IMR-90 (cell line): ENCODE measurements at regions not wholly inside any gene's neighbourhood (a gene's known extent, or its start where the extent isn't known, plus 50 kb on each side); places are given as distances from the start of the nearest gene placed in this dataset.

Experiments used
- ATAC-seq: fragments of 200-7000 bp; cut with Tn5 transposase; 2 replicates; pipeline ENCODE4 v1.9.1; 2020; ENCODE audit warnings: low read depth, mild to moderate bottlenecking, moderate library complexity
- BruUV-seq: library from RNA; stranded (reverse); fragments of 400-500 nt; replicated peaks from 2 replicates; lab custom pipeline; 2021; lab: Mats Ljungman, UMichigan
- CTCF ChIA-PET: fragments of 300-600 bp; formaldehyde crosslinking; extraction: SDS; loops from one replicate; lab custom pipeline; 2021; ENCODE audit warnings: antibody characterized with exemption; lab: Yijun Ruan, JAX
- POLR2A ChIA-PET: fragments of 300-600 bp; sonication (Branson Sonifier 250); formaldehyde crosslinking; loops from one replicate; lab custom pipeline; 2022; ENCODE audit warnings: antibody characterized with exemption; ENCODE audit not compliant: unreplicated experiment; lab: Charles Lee
- DNase-seq: peaks from one replicate; pipeline ENCODE4 v3.0.0; 2013
- H2AFZ ChIP-seq: replicated peaks from 2 replicates; pipeline ENCODE3; 2013; ENCODE audit warnings: low read length, mild to moderate bottlenecking; ENCODE audit not compliant: poor library complexity
- H2AK5ac ChIP-seq: 2 replicates; pipeline ENCODE4 v1.6.1; 2013; ENCODE audit warnings: low read depth, low read length, inconsistent platforms
- H2AK9ac ChIP-seq: replicated peaks from 2 replicates; pipeline ENCODE3; 2013; ENCODE audit warnings: mild to moderate bottlenecking, low read depth, low read length, moderate library complexity; ENCODE audit not compliant: poor library complexity
- H2BK120ac ChIP-seq: 2 replicates; pipeline ENCODE4 v1.6.1; 2013; ENCODE audit warnings: low read depth, low read length, inconsistent platforms
- H2BK15ac ChIP-seq: 3 replicates; pipeline ENCODE4 v1.6.1; 2013; ENCODE audit warnings: low read depth, low read length, inconsistent platforms
- H2BK20ac ChIP-seq: 2 replicates; pipeline ENCODE4 v1.6.1; 2013; ENCODE audit warnings: low read depth, mild to moderate bottlenecking, inconsistent platforms, low read length, moderate library complexity
- H2BK5ac ChIP-seq: 2 replicates; pipeline ENCODE4 v1.6.1; 2013; ENCODE audit warnings: mild to moderate bottlenecking, low read depth, low read length, inconsistent platforms; ENCODE audit not compliant: poor library complexity, severe bottlenecking
- H3K14ac ChIP-seq: replicated peaks from 2 replicates; pipeline ENCODE4 v1.6.1; 2013; ENCODE audit warnings: low read depth, low read length, inconsistent platforms
- H3K18ac ChIP-seq: 2 replicates; pipeline ENCODE4 v1.6.1; 2013; ENCODE audit warnings: low read depth, low read length, control low read depth
- H3K23ac ChIP-seq: 2 replicates; pipeline ENCODE4 v1.6.1; 2013; ENCODE audit warnings: low read depth, low read length, inconsistent platforms
- H3K27ac ChIP-seq: 2 replicates; pipeline ENCODE4 v1.5.1; 2013; ENCODE audit warnings: mild to moderate bottlenecking, control low read depth, low read length; ENCODE audit not compliant: insufficient read depth
- H3K27me3 ChIP-seq: 2 replicates; pipeline ENCODE4 v1.6.1; 2013; ENCODE audit warnings: low read length; ENCODE audit not compliant: control insufficient read depth, insufficient read depth
- H3K36me3 ChIP-seq: 2 replicates; pipeline ENCODE4 v1.6.1; 2013; ENCODE audit warnings: low read length, mixed read lengths; ENCODE audit not compliant: control insufficient read depth, insufficient read depth
- H3K4ac ChIP-seq: 2 replicates; pipeline ENCODE4 v1.6.1; 2013; ENCODE audit warnings: low read depth, low read length, inconsistent platforms
- H3K4me1 ChIP-seq: 2 replicates; pipeline ENCODE4 v1.6.1; 2013; ENCODE audit warnings: low read length, mixed read lengths; ENCODE audit not compliant: control insufficient read depth, insufficient read depth
- H3K4me2 ChIP-seq: 2 replicates; pipeline ENCODE4 v1.6.1; 2013; ENCODE audit warnings: low read depth, mild to moderate bottlenecking, control low read depth, low read length, moderate library complexity
- H3K4me3 ChIP-seq: 2 replicates; pipeline ENCODE4 v1.5.1; 2013; ENCODE audit warnings: low read depth, mild to moderate bottlenecking, control low read depth, low read length, moderate library complexity; ENCODE audit not compliant: insufficient read depth
- H3K56ac ChIP-seq: 2 replicates; pipeline ENCODE4 v1.6.1; 2013; ENCODE audit warnings: low read length, inconsistent platforms; ENCODE audit not compliant: insufficient read depth; ENCODE audit errors: extremely low read depth
- H3K79me1 ChIP-seq, 2 experiments: 2 replicates each; pipeline ENCODE4 v1.6.1; 2013; ENCODE audit warnings: low read length in 2 of 2, inconsistent platforms in 1 of 2, low read depth in 1 of 2
- H3K9ac ChIP-seq: 2 replicates; pipeline ENCODE4 v1.6.1; 2013; ENCODE audit warnings: low read depth, low read length, control low read depth
- H3K9me1 ChIP-seq: 2 replicates; pipeline ENCODE4 v1.6.1; 2013; ENCODE audit warnings: low read length, inconsistent platforms; ENCODE audit not compliant: insufficient read depth
- H3K9me3 ChIP-seq: 2 replicates; pipeline ENCODE4 v1.6.1; 2013; ENCODE audit warnings: low read length; ENCODE audit not compliant: control insufficient read depth, insufficient read depth
- H4K20me1 ChIP-seq: 2 replicates; pipeline ENCODE4 v1.6.1; 2013; ENCODE audit warnings: low read length, inconsistent platforms; ENCODE audit not compliant: insufficient read depth
- H4K5ac ChIP-seq: 2 replicates; pipeline ENCODE4 v1.6.1; 2013; ENCODE audit warnings: mild to moderate bottlenecking, low read depth, low read length, control low read depth
- H4K8ac ChIP-seq, 2 experiments: 2 replicates each; pipeline ENCODE4 v1.6.1; 2013; ENCODE audit warnings: low read depth in 2 of 2, low read length in 2 of 2, control low read depth in 1 of 2, inconsistent platforms in 1 of 2
- H4K91ac ChIP-seq: 2 replicates; pipeline ENCODE4 v1.6.1; 2013; ENCODE audit warnings: low read depth, low read length, inconsistent platforms; ENCODE audit not compliant: insufficient read depth
- BHLHE40 ChIP-seq: fragments of 150-350 bp; IDR thresholded peaks from 2 replicates; pipeline ENCODE4 v1.6.1; 2016; ENCODE audit warnings: mild to moderate bottlenecking, low read depth, low read length
- CEBPB ChIP-seq: IDR thresholded peaks from 2 replicates; pipeline ENCODE4 v1.6.1; 2012; ENCODE audit warnings: low read depth, low read length, improper control_type of control experiment
- CHD1 ChIP-seq: IDR thresholded peaks from 2 replicates; pipeline ENCODE4 v1.6.1; 2012; ENCODE audit warnings: low read depth, low read length, improper control_type of control experiment
- FOS ChIP-seq: fragments of 150-350 bp; IDR thresholded peaks from 2 replicates; pipeline ENCODE4 v1.6.1; 2016; ENCODE audit warnings: low read depth, low read length
- MAFK ChIP-seq: IDR thresholded peaks from 2 replicates; pipeline ENCODE4 v1.6.1; 2012; ENCODE audit warnings: low read depth, low read length, improper control_type of control experiment
- MAZ ChIP-seq: IDR thresholded peaks from 2 replicates; pipeline ENCODE4 v1.6.1; 2012; ENCODE audit warnings: low read depth, mild to moderate bottlenecking, low read length, improper control_type of control experiment, moderate library complexity, borderline replicate concordance
- MXI1 ChIP-seq: IDR thresholded peaks from 2 replicates; pipeline ENCODE4 v1.6.1; 2012; ENCODE audit warnings: low read depth, mild to moderate bottlenecking, low read length, moderate library complexity, borderline replicate concordance
- NFE2L2 ChIP-seq: fragments of 150-350 bp; IDR thresholded peaks from 2 replicates; pipeline ENCODE4 v1.6.1; 2016; ENCODE audit warnings: low read depth, mild to moderate bottlenecking, low read length
- POLR2A ChIP-seq: IDR thresholded peaks from 2 replicates; pipeline ENCODE4 v1.6.1; 2012; ENCODE audit warnings: mild to moderate bottlenecking, low read depth, low read length
- RAD21 ChIP-seq: IDR thresholded peaks from 2 replicates; pipeline ENCODE4 v1.6.1; 2012; ENCODE audit warnings: low read length, improper control_type of control experiment
- RCOR1 ChIP-seq: IDR thresholded peaks from 2 replicates; pipeline ENCODE4 v1.6.1; 2012; ENCODE audit warnings: mild to moderate bottlenecking, low read length, improper control_type of control experiment; ENCODE audit not compliant: insufficient replicate concordance
- RFX5 ChIP-seq: IDR thresholded peaks from 2 replicates; pipeline ENCODE4 v1.8.0; 2012; ENCODE audit warnings: low read depth, mild to moderate bottlenecking, low read length, moderate library complexity
- SMC3 ChIP-seq: fragments of 150-350 bp; IDR thresholded peaks from 2 replicates; pipeline ENCODE4 v1.6.1; 2016; ENCODE audit warnings: low read depth, mild to moderate bottlenecking, antibody characterized with exemption, low read length, moderate library complexity
- WGBS, 2 experiments: methylation state at CpG; one replicate each; pipeline versions ENCODE4 v1.1.5 to v1.1.7; 2013; ENCODE audit warnings: missing lambda C conversion rate in 2 of 2; ENCODE audit not compliant: insufficient read length in 1 of 2; ENCODE audit errors: extremely low coverage in 2 of 2; 5-methylcytosine and 5-hydroxymethylcytosine counted together
- dilution Hi-C: fragments of 300-500 bp; cut with HindIII; formaldehyde crosslinking; loops from one replicate; pipeline ENCODE4 v1.14.3; 2018; ENCODE audit warnings: low sequenced_read_pairs; ENCODE audit not compliant: unreplicated experiment
- in situ Hi-C: fragments of 300-500 bp; cut with MboI; formaldehyde crosslinking; loops from 3 replicates; pipeline ENCODE4 v1.14.3; 2019; ENCODE audit warnings: low sequenced_read_pairs, inconsistent platforms, mixed read lengths
- intact Hi-C: fragments of 100-400 bp; cut with micrococcal nuclease; formaldehyde crosslinking; loops from 2 replicates; pipeline ENCODE4 v1.10.0; 2022
- TF ChIP-seq, protein P1 (sequence below): fragments of 150-350 bp; IDR thresholded peaks from 2 replicates; pipeline ENCODE4 v1.6.1; 2017; ENCODE audit warnings: mild to moderate bottlenecking, antibody characterized with exemption, low read length, low read depth
- TF ChIP-seq, protein P2 (sequence below): conservative IDR thresholded peaks from 2 replicates; pipeline ENCODE4 v1.5.1; 2012; ENCODE audit warnings: mild to moderate bottlenecking, low read depth, low read length, improper control_type of control experiment
- TF ChIP-seq, protein P3 (sequence below): fragments of 150-350 bp; IDR thresholded peaks from 2 replicates; pipeline ENCODE4 v1.6.1; 2016; ENCODE audit warnings: low read depth, mild to moderate bottlenecking, low read length, moderate library complexity, borderline replicate concordance

DNA sequence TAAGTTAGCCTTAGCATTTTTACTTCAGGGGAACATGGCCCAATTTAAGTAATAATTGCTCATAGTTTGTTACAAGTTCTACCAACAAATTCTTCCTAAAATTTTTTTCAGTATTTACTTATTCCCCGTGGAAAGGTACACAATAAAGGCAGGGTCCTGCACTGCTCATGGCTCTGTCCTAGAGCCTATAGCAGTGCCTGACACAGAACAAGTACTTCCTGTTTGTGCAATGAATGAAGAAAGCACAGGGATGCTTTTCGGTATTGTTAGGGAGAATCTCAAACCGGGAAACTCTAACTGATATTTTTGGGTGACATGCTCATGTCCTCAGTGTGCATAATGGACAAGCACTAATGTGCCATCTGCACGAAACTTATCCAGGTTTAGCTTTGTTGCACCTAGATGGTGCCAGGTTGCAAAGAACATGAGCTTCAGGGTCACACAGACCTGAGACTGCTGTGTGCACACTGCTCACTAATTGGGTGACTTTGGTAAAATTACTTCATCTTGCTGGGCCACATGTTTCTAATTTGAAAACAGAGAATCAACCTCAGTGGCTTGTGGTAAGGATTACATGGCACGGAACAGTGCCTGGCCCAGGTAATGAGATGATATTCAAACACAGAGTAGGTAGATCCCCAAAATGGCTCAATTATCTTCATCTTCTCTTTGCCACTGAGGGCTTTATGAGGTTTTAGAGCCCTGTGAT lies 175.8 kb upstream of the NPY2R start:
- no TSS peak for BruUV-seq
- Histone ChIP-seq H3K4ac (no peak overlapping the region), H2AK9ac (no peak overlapping the region), H2BK20ac (no peak overlapping the region), H3K27me3 (no peaks in the 10 kb centered on the region), H4K20me1 (no peaks in the 10 kb centered on the region), H2BK120ac (no peak overlapping the region), H3K14ac (no peak overlapping the region), H4K8ac (no peak overlapping the region), H3K9me1 (no peaks in the 10 kb centered on the region), H3K36me3 (no peaks in the 10 kb centered on the region), H4K91ac (no peak overlapping the region), H3K9ac (no peak overlapping the region), H4K5ac (no peak overlapping the region), H2BK5ac (no peak overlapping the region), H3K9me3 (no peaks in the 10 kb centered on the region), H3K79me1 (no peaks in the 10 kb centered on the region), H2BK15ac (no peak overlapping the region), H3K4me2 (no peak overlapping the region), H3K4me1 (no peaks in the 10 kb centered on the region), H3K27ac (no peak overlapping the region), H3K56ac (no peak overlapping the region), H3K23ac (no peak overlapping the region), H3K18ac (no peak overlapping the region), H2AFZ (no peak overlapping the region), H2AK5ac (no peak overlapping the region), H3K4me3 (no peak overlapping the region)
- DNase-seq (no peak), ATAC-seq (no peak)
- intact Hi-C loops (no loop called here), in situ Hi-C loops (no loop called here), dilution Hi-C loops (no loop called here)
- TF ChIP-seq CEBPB (no peak), MAZ (no peak), FOS (no peak), MAFK (no peak), BHLHE40 (no peak), RCOR1 (no peak), NFE2L2 (no peak), RAD21 (no peak), RFX5 (no peak), SMC3 (no peak), MXI1 (no peak), POLR2A (no peak), CHD1 (no peak)
- TF ChIP-seq, protein P1, sequence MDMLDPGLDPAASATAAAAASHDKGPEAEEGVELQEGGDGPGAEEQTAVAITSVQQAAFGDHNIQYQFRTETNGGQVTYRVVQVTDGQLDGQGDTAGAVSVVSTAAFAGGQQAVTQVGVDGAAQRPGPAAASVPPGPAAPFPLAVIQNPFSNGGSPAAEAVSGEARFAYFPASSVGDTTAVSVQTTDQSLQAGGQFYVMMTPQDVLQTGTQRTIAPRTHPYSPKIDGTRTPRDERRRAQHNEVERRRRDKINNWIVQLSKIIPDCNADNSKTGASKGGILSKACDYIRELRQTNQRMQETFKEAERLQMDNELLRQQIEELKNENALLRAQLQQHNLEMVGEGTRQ = no peak
- TF ChIP-seq, protein P2, sequence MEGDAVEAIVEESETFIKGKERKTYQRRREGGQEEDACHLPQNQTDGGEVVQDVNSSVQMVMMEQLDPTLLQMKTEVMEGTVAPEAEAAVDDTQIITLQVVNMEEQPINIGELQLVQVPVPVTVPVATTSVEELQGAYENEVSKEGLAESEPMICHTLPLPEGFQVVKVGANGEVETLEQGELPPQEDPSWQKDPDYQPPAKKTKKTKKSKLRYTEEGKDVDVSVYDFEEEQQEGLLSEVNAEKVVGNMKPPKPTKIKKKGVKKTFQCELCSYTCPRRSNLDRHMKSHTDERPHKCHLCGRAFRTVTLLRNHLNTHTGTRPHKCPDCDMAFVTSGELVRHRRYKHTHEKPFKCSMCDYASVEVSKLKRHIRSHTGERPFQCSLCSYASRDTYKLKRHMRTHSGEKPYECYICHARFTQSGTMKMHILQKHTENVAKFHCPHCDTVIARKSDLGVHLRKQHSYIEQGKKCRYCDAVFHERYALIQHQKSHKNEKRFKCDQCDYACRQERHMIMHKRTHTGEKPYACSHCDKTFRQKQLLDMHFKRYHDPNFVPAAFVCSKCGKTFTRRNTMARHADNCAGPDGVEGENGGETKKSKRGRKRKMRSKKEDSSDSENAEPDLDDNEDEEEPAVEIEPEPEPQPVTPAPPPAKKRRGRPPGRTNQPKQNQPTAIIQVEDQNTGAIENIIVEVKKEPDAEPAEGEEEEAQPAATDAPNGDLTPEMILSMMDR = no peak
- TF ChIP-seq, protein P3, sequence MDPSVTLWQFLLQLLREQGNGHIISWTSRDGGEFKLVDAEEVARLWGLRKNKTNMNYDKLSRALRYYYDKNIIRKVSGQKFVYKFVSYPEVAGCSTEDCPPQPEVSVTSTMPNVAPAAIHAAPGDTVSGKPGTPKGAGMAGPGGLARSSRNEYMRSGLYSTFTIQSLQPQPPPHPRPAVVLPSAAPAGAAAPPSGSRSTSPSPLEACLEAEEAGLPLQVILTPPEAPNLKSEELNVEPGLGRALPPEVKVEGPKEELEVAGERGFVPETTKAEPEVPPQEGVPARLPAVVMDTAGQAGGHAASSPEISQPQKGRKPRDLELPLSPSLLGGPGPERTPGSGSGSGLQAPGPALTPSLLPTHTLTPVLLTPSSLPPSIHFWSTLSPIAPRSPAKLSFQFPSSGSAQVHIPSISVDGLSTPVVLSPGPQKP = no peak
- POLR2A ChIA-PET = no interaction called here
- CTCF ChIA-PET = no interaction called here
- 60% methylated on average over 1 of the region's 5 CpGs; no CpG with 5 or more reads in 1 of the 2 experiments for WGBS, 2 experiments
